GM19372 (cell line): ENCODE measurements at regions not wholly inside any gene's neighbourhood (a gene's known extent, or its start where the extent isn't known, plus 50 kb on each side); places are given as distances from the start of the nearest gene placed in this dataset.

Source experiments
- ATAC-seq: cut with Tn5 transposase; IDR thresholded peaks from one replicate; pipeline ENCODE4 v1.9.1; 2021; ENCODE audit warnings: mild to moderate bottlenecking, low read depth, moderate library complexity; ENCODE audit not compliant: unreplicated experiment

- no peak for ATAC-seq
Observed at GRCh38 chr2:40559175-40559574, 107.3 kb upstream of the SLC8A1 start.

DNA sequence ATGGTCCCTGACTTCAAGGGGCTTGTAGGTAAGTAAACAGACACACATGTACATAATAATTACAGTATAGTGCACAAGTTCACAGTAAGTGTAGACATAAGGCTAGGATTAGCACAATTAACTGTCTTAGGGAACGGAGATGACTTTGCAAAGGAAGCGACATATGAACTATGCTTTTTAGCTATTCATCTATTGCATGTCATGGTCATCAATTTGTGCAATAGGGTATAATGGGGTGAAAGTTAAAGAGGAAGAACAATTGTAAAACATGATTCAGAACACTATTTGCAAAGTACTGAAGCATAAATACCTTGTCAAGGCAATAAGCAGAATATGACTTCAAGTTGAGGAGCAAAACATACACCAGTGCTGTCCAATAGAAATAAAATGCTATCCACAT lies 112.3 kb upstream of the SLC8A1 start:
- ATAC-seq, result no peak

DNA sequence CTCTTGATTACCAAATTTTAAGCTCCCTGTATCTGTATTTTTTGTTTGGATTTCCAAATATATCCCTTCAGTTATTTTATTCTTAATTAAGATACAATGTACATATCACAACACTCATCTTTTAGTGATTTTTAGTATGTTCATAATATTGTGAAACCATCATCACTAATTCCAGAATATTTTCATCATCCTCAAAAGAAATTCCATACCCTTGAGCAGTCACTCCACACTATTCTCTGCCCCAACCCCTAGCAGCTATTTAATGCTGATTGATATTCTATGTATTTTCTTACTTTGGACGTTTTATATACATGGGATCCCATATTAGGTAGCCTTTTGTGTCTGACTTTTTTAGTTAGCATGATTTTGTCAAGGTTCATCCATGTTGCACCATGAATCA lies 127.4 kb upstream of the SLC8A1 start:
- no peak for ATAC-seq

GRCh38 chr2:40584432-40584831 lies 132.5 kb upstream of the SLC8A1 start:
- ATAC-seq, result no peak

GRCh38 chr2:40591774-40592173 lies 139.9 kb upstream of the SLC8A1 start:
- no peak for ATAC-seq

DNA sequence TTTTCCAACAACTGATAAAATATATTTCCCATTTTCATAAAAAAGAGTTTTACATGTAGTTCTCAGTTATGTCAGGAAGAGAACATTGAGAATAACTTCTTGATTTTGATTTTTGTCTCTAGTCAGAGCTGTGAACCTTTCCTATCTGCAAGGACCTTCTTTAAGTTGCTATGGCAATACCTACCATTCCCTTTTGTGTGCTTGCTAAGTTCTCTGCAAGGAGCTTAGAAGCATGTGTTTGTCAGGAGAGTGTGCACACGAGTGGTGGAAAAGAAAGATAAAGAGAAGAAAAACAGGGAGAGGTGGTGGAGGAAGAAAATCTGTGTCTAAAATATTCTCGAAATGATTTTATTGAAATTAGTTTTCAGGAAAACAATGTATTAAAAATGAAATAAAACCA lies 140.3 kb upstream of the SLC8A1 start:
- ATAC-seq, result no peak

DNA sequence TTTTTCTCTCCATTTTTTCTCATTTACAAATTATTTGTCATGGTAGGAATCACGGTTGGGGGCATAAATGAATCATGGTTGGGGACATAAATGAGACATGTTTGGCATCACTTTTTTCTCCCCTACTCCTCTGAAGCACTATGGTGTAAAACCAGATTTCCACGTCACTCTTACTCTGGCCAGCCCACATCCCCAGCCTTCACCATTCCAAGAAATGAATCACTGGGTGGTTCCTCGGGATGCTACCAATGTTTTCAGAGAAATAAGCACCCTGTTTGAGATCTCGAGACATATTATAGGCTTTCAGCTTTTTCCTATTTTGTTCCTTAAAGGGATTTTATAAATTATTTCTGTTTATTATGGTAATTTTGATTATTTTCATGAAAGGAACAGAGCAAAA lies 155.0 kb upstream of the SLC8A1 start:
- no peak for ATAC-seq

DNA sequence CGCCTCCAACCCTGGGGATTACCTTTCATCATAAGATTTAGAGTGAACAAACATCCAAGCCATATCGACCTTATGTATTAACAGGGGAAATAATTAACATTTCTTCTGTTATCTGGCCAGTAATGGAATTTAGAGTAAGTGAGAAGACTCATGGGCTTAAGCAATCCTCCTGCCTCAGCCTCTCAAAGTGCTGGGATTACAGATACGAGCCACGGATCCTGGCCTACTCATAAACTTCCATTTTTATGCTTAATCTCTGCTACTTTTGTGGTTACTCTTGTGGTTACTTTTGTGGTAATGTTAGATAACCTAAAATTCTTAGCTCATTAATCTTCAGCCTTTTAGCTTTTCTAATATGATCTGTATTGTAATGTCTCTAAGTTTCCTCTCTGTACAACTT lies 159.3 kb upstream of the SLC8A1 start:
- no peak for ATAC-seq

DNA sequence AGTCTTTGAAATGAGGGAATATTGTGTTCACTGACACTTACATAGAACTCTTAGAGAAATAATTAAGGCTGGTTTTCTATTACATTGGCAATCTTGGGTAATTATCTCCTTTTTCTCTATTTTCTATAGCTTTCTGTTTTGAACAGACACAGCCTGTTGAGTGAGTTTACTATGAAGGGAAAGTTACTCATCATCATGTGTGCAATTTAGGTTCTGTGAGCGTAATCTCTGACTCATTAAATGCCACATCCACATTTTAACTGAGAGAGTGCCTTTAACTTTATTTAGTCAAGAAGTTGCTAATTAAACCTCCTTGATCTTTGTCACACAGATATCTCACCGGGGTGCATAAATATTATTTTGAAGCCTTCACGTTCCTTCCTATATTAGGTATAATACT lies 174.0 kb upstream of the SLC8A1 start:
- ATAC-seq, result no peak

DNA sequence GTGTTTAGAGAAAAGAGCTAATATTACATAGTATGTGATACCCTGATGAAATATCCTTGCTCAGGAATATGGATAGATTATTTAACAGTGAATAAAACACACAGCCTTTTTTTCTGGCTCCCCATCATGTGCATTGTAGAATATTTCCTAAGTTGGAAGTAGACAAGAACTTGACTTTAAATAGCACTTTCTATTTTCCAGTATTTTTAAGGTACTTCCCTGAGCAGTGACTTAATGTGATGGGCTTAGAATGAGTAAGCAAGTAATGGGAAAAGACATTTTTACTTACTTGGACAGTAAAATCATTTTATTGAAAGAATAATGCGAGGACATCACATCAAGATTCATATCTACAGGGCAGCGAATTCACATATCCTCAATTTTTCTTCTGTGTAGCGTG lies 176.7 kb upstream of the SLC8A1 start:
- no peak for ATAC-seq

GRCh38 chr2:40629768-40630434 lies 178.0 kb upstream of the SLC8A1 start:
- no peak for ATAC-seq

GRCh38 chr2:40639320-40639719 lies 187.4 kb upstream of the SLC8A1 start:
- no peak for ATAC-seq

- no peak for ATAC-seq
Observed at GRCh38 chr2:40642237-40642636, 190.3 kb upstream of the SLC8A1 start.

- ATAC-seq, result no peak
Observed at GRCh38 chr2:40642726-40643125, 190.8 kb upstream of the SLC8A1 start.

GRCh38 chr2:40646642-40647041 lies 194.8 kb upstream of the SLC8A1 start:
- no peak for ATAC-seq

DNA sequence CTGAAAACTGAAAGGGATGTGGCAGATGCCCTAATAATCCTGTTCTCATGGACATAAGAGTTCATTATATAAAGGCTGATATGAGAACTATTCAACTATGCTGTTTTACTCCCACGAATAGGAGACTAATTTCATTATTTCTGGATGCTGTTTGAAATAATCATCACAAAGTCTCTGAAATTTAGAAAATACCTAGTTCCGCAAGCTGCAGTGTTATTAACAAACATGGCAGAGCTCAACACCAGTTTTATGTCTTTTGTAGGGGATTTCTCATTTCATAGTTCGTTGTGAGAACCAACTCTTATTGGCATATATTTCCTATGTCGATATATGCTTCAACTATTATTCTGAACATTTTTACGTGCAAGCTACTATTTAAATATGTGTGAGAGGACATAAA lies 200.3 kb upstream of the SLC8A1 start:
- no peak for ATAC-seq

GRCh38 chr2:40653829-40654228 lies 201.9 kb upstream of the SLC8A1 start:
- ATAC-seq, result no peak

DNA sequence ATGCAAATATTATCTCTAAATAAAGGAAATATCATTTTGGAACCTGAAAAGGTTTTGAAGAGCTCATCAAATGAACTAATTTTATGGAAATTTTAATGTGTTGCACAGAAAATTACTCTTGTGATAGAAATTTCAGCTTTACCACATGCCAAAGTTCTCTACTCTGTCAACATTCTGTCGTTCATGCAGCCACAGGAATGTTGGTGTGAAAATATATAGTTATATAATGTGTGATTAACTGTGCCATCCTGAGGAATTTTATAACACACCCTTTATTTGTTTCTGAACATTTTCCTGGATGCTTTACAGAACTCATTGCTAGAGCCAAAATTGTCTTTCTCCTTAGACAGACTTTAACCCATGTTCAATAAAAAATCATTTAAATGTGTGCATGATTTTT lies 202.5 kb upstream of the SLC8A1 start:
- ATAC-seq, result no peak

DNA sequence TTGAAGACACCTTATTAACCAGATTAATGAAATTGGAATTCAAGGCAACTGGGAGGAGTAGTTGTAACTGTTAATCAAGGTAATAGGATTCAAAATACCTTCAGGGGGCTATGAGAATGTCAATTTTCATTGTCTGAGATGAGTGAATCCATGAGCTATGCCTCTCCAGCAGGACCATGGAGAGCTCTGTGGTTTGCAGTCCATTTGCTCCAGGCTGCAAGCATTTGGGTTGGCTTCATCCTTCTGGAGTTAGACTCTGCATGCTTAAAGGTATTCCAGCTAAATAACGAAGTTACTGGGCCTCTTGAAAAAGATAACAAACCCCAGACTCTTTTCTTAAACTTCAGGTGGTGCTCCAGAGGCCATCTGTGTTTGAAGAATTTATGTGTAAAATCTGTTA lies 207.1 kb upstream of the SLC8A1 start:
- no peak for ATAC-seq

DNA sequence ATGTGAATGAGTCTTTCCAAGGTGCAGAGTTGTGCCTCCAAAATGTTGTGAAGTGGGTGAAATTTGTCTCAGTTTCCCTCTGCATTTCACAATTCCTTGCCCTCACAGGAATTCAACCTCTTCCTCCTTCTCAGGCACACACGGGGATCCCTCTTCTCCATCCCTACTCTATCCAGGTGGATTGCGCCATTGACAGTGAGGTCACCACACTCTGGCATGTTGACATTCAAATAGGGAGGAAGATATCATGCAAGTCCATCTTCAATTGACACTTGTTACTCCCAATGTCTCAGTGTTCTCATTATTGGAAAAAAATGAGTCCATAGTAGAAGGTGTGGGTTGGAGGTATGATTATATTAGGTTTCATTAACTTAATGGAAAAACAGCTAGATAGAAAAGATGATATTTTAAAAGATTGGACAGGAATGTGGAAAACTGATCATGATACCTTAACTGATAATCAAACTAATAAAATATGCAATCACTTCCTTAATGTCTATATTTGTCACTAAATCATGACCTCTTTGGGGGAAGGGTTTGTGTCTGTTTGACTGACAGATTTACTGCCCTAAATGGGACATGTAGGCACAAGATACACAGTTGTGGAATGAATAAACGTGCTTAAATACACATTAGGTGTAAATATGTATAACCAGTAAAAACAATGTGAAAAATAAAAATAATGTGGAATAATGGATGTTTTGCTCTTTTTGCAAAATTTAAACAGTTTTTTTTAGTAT lies 213.8 kb upstream of the SLC8A1 start:
- ATAC-seq, result no peak

- no peak for ATAC-seq
Observed at GRCh38 chr2:40666398-40666797, 214.5 kb upstream of the SLC8A1 start.

GRCh38 chr2:40668425-40668824 lies 216.5 kb upstream of the SLC8A1 start:
- ATAC-seq, result no peak
